HCT116 (cell line): ENCODE measurements at regions not wholly inside any gene's neighbourhood (a gene's known extent, or its start where the extent isn't known, plus 50 kb on each side); places are given as distances from the start of the nearest gene placed in this dataset.

Experiments used
- ATAC-seq: fragments of 200-7000 bp; cut with Tn5 transposase; 2 replicates; pipeline ENCODE4 v1.9.1; 2020; ENCODE audit warnings: mild to moderate bottlenecking, moderate library complexity
- BruUV-seq: library from RNA; stranded (reverse); fragments of 400-500 nt; replicated peaks from 2 replicates; lab custom pipeline; 2021; lab: Mats Ljungman, UMichigan
- CTCF ChIA-PET: fragments of 300-600 bp; sonication (Branson Sonifier 250); formaldehyde crosslinking; loops from one replicate; lab custom pipeline; 2021; ENCODE audit warnings: antibody characterized with exemption; lab: Charles Lee
- POLR2A ChIA-PET: fragments of 300-600, 350-600 bp; sonication (Branson Sonifier 250); formaldehyde crosslinking; loops from one replicate; lab custom pipeline; 2021; ENCODE audit warnings: antibody characterized with exemption; lab: Charles Lee
- RAD21 ChIA-PET, 2 experiments: fragments of 300-600 bp; sonication (Branson Sonifier 250); formaldehyde crosslinking; loops; one replicate each; lab custom pipeline; 2023; ENCODE audit warnings: low total read pairs in 2 of 2; ENCODE audit not compliant: uncharacterized antibody in 2 of 2, unreplicated experiment in 2 of 2, low non-redundant PET in 1 of 2; lab: Charles Lee
- DNase-seq: peaks from one replicate; pipeline ENCODE4 v3.0.0-alpha.2; 2010; ENCODE audit warnings: low read depth, low spot score
- H2AFZ ChIP-seq: fragments of 200-600 bp; shearing (Covaris generic), sonication (generic); 2 replicates; pipeline ENCODE4 v1.6.1; 2017; ENCODE audit warnings: low read depth, mixed run types, mixed read lengths, antibody characterized with exemption, low read length; ENCODE audit not compliant: poor library complexity, severe bottlenecking
- H3K27ac ChIP-seq: 2 replicates; pipeline ENCODE4 v1.5.1; 2012; ENCODE audit warnings: low read depth, low read length
- H3K27me3 ChIP-seq: fragments of 200-600 bp; sonication (generic); 2 replicates; pipeline ENCODE4 v1.6.1; 2016; ENCODE audit warnings: mixed run types, low read length, mixed read lengths; ENCODE audit not compliant: insufficient read depth
- H3K36me3 ChIP-seq, 2 experiments: fragments of 200-500 bp in 1 of 2; fragments of 200-600 bp in 1 of 2; sonication (Bioruptor generic) in 1 of 2; sonication (generic) in 1 of 2; 2 replicates each; pipeline versions ENCODE4 v1.5.1 to v1.6.1; 2014 to 2016; ENCODE audit warnings: low read length in 2 of 2, inconsistent platforms in 1 of 2, mixed read lengths in 1 of 2, mixed run types in 1 of 2; ENCODE audit not compliant: insufficient read depth in 2 of 2, control insufficient read depth in 1 of 2
- H3K4me1 ChIP-seq, 2 experiments: fragments of 200-600 bp in 1 of 2; sonication (generic) in 1 of 2; 2 replicates each; pipeline versions ENCODE4 v1.5.1 to v1.6.1; 2012 to 2017; ENCODE audit warnings: low read length in 2 of 2, inconsistent platforms in 1 of 2, mild to moderate bottlenecking in 1 of 2, mixed read lengths in 1 of 2, mixed run types in 1 of 2, moderate library complexity in 1 of 2; ENCODE audit not compliant: insufficient read depth in 2 of 2, control insufficient read depth in 1 of 2
- H3K4me2 ChIP-seq: fragments of 200-600 bp; sonication (generic); 2 replicates; pipeline ENCODE4 v1.6.1; 2017; ENCODE audit warnings: mixed run types, low read length, mixed read lengths
- H3K4me3 ChIP-seq, 2 experiments: fragments of 200-600 bp in 1 of 2; sonication (generic) in 1 of 2; replicated peaks in 1 of 2; 2 replicates each; pipeline ENCODE4 v1.5.1; 2011 to 2016; ENCODE audit warnings: low read length in 2 of 2, control low read depth in 1 of 2, low read depth in 1 of 2, mild to moderate bottlenecking in 1 of 2, mixed read lengths in 1 of 2, mixed run types in 1 of 2
- H3K79me2 ChIP-seq: fragments of 200-600 bp; sonication (generic); 2 replicates; pipeline ENCODE4 v1.6.1; 2017; ENCODE audit warnings: mild to moderate bottlenecking, mixed run types, low read length, moderate library complexity, mixed read lengths; ENCODE audit not compliant: insufficient read depth
- H3K9ac ChIP-seq: fragments of 200-600 bp; sonication (generic); 2 replicates; pipeline ENCODE4 v1.6.1; 2016; ENCODE audit warnings: low read length, mixed read lengths
- H3K9me2 ChIP-seq: fragments of 200-600 bp; sonication (generic), shearing (Covaris generic); 2 replicates; pipeline ENCODE4 v1.6.1; 2017; ENCODE audit warnings: mixed run types, mild to moderate bottlenecking, moderate library complexity; ENCODE audit not compliant: insufficient read depth
- H3K9me3 ChIP-seq, 2 experiments: fragments of 200-500 bp in 1 of 2; fragments of 200-600 bp in 1 of 2; sonication (Bioruptor generic) in 1 of 2; sonication (generic) in 1 of 2; 2 replicates each; pipeline ENCODE4 v1.6.1; 2014 to 2017; ENCODE audit warnings: low read length in 2 of 2, mixed read lengths in 2 of 2, inconsistent platforms in 1 of 2, low read depth in 1 of 2, mild to moderate bottlenecking in 1 of 2, mixed run types in 1 of 2, moderate library complexity in 1 of 2; ENCODE audit not compliant: control insufficient read depth in 1 of 2, insufficient read depth in 1 of 2
- H4K20me1 ChIP-seq: fragments of 200-600 bp; sonication (generic), shearing (Covaris generic); 2 replicates; pipeline ENCODE4 v1.6.1; 2017; ENCODE audit warnings: mixed run types, mild to moderate bottlenecking, moderate library complexity; ENCODE audit not compliant: insufficient read depth
- CBX3 ChIP-seq: IDR thresholded peaks from 2 replicates; pipeline ENCODE4 v1.6.1; 2012; ENCODE audit warnings: low read depth
- CEBPB ChIP-seq: IDR thresholded peaks from 2 replicates; pipeline ENCODE4 v1.6.1; 2012; ENCODE audit warnings: low read depth
- EGR1 ChIP-seq: IDR thresholded peaks from 2 replicates; pipeline ENCODE4 v1.6.1; 2012; ENCODE audit warnings: low read depth
- ELF1 ChIP-seq: IDR thresholded peaks from 2 replicates; pipeline ENCODE4 v1.6.1; 2012; ENCODE audit warnings: low read depth, borderline replicate concordance
- EZH2phosphoT487 ChIP-seq: fragments of 200-600 bp; IDR thresholded peaks from 2 replicates; pipeline ENCODE4 v1.6.1; 2018; ENCODE audit warnings: antibody characterized with exemption, borderline replicate concordance
- JUND ChIP-seq: IDR thresholded peaks from 2 replicates; pipeline ENCODE4 v1.6.1; 2012
- POLR2A ChIP-seq: IDR thresholded peaks from 2 replicates; pipeline ENCODE4 v1.7.0; 2011; ENCODE audit warnings: borderline replicate concordance; ENCODE audit not compliant: insufficient read depth, insufficient read length; ENCODE audit errors: extremely low read depth
- POLR2AphosphoS5 ChIP-seq: IDR thresholded peaks from 2 replicates; pipeline ENCODE4 v1.6.1; 2011; ENCODE audit warnings: mild to moderate bottlenecking, low read depth, low read length, moderate library complexity
- RAD21 ChIP-seq: IDR thresholded peaks from 2 replicates; pipeline ENCODE4 v1.6.1; 2012; ENCODE audit warnings: low read depth, mild to moderate bottlenecking
- SP1 ChIP-seq: IDR thresholded peaks from 2 replicates; pipeline ENCODE4 v1.6.1; 2012; ENCODE audit warnings: low read depth
- SRF ChIP-seq: IDR thresholded peaks from 2 replicates; pipeline ENCODE4 v1.6.1; 2012; ENCODE audit warnings: low read depth
- TCF7L2 ChIP-seq: IDR thresholded peaks from 2 replicates; pipeline ENCODE4 v1.7.0; 2011; ENCODE audit warnings: borderline replicate concordance, inconsistent platforms; ENCODE audit not compliant: insufficient read depth, insufficient read length; ENCODE audit errors: extremely low read depth
- YY1 ChIP-seq: IDR thresholded peaks from 2 replicates; pipeline ENCODE4 v1.6.1; 2011; ENCODE audit warnings: low read length, low read depth, moderate library complexity, mild to moderate bottlenecking; ENCODE audit not compliant: insufficient replicate concordance; ENCODE audit errors: extremely low read depth
- ZFX ChIP-seq: fragments of 450-650 bp; IDR thresholded peaks from 2 replicates; pipeline ENCODE4 v1.6.1; 2017
- ZNF274 ChIP-seq: fragments of 200-500 bp; sonication (Bioruptor generic); IDR thresholded peaks from 2 replicates; pipeline ENCODE4 v1.6.1; 2014; ENCODE audit warnings: mild to moderate bottlenecking, low read depth, low read length, inconsistent platforms
- intact Hi-C: fragments of 100-400 bp; cut with micrococcal nuclease; formaldehyde crosslinking; loops from 2 replicates; pipeline ENCODE4 v1.10.0; 2022
- TF ChIP-seq, protein P1 (sequence below), 3 experiments: fragments of 200-600 bp in 1 of 3; sonication (generic) in 1 of 3; IDR thresholded peaks in 2 of 3; conservative IDR thresholded peaks in 1 of 3; 2 replicates each; pipeline ENCODE4 v1.5.1; 2012 to 2017; ENCODE audit warnings: low read depth in 2 of 3, low read length in 2 of 3, antibody characterized with exemption in 1 of 3, borderline replicate concordance in 1 of 3, control low read depth in 1 of 3, mild to moderate bottlenecking in 1 of 3, mixed read lengths in 1 of 3, mixed run types in 1 of 3, moderate library complexity in 1 of 3; ENCODE audit not compliant: insufficient read depth in 1 of 3
- TF ChIP-seq, protein P2 (sequence below): IDR thresholded peaks from 2 replicates; pipeline ENCODE4 v1.6.1; 2012; ENCODE audit warnings: low read depth
- TF ChIP-seq, protein P3 (sequence below): IDR thresholded peaks from 2 replicates; pipeline ENCODE4 v1.6.1; 2012
- TF ChIP-seq, protein P4 (sequence below): IDR thresholded peaks from 2 replicates; pipeline ENCODE4 v1.6.1; 2012

DNA sequence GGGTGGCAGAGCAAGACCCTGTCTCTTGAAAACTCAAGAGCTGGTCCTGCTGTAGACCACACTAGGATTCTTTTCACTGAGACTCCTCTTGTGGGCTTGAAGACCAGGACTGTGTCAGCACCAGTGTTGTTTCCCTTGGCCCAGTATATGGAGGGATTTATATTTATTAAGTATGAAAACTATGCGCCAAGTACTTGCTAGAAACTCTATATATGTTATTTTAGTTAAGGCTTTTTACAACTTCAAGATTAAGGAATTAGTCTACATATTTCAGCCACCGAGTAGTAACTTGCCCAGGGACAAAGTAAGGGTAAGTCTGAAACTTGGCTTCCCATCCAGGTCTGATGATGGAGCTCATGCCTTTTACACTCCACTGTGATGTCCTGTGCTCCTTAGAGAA, 488.4 kb downstream of the PCNX1 start:
- Histone ChIP-seq H3K9me2 (no peaks in the 10 kb centered on the region), H3K4me2 (no peak overlapping the region), H2AFZ (no peak overlapping the region), H3K9ac (no peak overlapping the region), H3K4me1 (no peaks in the 10 kb centered on the region), H3K9me3 (no peaks in the 10 kb centered on the region), H3K79me2 (peaks cover 6% of the 10 kb centered on the region; the same call in 1 of the 2 replicates), H3K27ac (no peak overlapping the region), H4K20me1 (no peaks in the 10 kb centered on the region), H3K27me3 (no peaks in the 10 kb centered on the region), H3K36me3 (no peaks in the 10 kb centered on the region), H3K4me3 (no peak overlapping the region)
- no peak for DNase-seq
- BruUV-seq, result no TSS peak
- ATAC-seq, result no peak
- intact Hi-C loops, result no loop called here
- ChIA-PET POLR2A (no interaction called here), CTCF (no interaction called here), RAD21 (no interaction called here)
- TF ChIP-seq ZNF274, result no peak
- TF ChIP-seq EGR1, result no peak
- TF ChIP-seq CEBPB, result no peak
- TF ChIP-seq TCF7L2, result no peak
- no peak for TF ChIP-seq YY1
- no peak for TF ChIP-seq RAD21
- TF ChIP-seq, protein P1, sequence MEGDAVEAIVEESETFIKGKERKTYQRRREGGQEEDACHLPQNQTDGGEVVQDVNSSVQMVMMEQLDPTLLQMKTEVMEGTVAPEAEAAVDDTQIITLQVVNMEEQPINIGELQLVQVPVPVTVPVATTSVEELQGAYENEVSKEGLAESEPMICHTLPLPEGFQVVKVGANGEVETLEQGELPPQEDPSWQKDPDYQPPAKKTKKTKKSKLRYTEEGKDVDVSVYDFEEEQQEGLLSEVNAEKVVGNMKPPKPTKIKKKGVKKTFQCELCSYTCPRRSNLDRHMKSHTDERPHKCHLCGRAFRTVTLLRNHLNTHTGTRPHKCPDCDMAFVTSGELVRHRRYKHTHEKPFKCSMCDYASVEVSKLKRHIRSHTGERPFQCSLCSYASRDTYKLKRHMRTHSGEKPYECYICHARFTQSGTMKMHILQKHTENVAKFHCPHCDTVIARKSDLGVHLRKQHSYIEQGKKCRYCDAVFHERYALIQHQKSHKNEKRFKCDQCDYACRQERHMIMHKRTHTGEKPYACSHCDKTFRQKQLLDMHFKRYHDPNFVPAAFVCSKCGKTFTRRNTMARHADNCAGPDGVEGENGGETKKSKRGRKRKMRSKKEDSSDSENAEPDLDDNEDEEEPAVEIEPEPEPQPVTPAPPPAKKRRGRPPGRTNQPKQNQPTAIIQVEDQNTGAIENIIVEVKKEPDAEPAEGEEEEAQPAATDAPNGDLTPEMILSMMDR (IDR thresholded peaks at IDR 0.05 in 2 of 3, conservative IDR thresholded peaks at IDR 0.05 in 1 of 3; ENCODE audit: borderline replicate concordance in 1 of 3, insufficient read depth in 1 of 3, low read depth in 2 of 3, low read length in 2 of 3), result no peak
- no peak for TF ChIP-seq SRF
- TF ChIP-seq JUND, result no peak
- no peak for TF ChIP-seq ELF1
- no peak for TF ChIP-seq CBX3
- no peak for TF ChIP-seq ZFX
- no peak for TF ChIP-seq EZH2phosphoT487
- TF ChIP-seq, protein P2, sequence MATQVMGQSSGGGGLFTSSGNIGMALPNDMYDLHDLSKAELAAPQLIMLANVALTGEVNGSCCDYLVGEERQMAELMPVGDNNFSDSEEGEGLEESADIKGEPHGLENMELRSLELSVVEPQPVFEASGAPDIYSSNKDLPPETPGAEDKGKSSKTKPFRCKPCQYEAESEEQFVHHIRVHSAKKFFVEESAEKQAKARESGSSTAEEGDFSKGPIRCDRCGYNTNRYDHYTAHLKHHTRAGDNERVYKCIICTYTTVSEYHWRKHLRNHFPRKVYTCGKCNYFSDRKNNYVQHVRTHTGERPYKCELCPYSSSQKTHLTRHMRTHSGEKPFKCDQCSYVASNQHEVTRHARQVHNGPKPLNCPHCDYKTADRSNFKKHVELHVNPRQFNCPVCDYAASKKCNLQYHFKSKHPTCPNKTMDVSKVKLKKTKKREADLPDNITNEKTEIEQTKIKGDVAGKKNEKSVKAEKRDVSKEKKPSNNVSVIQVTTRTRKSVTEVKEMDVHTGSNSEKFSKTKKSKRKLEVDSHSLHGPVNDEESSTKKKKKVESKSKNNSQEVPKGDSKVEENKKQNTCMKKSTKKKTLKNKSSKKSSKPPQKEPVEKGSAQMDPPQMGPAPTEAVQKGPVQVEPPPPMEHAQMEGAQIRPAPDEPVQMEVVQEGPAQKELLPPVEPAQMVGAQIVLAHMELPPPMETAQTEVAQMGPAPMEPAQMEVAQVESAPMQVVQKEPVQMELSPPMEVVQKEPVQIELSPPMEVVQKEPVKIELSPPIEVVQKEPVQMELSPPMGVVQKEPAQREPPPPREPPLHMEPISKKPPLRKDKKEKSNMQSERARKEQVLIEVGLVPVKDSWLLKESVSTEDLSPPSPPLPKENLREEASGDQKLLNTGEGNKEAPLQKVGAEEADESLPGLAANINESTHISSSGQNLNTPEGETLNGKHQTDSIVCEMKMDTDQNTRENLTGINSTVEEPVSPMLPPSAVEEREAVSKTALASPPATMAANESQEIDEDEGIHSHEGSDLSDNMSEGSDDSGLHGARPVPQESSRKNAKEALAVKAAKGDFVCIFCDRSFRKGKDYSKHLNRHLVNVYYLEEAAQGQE, result no peak
- TF ChIP-seq POLR2A, result no peak
- TF ChIP-seq SP1, result no peak
- TF ChIP-seq POLR2AphosphoS5, result no peak
- TF ChIP-seq, protein P3, sequence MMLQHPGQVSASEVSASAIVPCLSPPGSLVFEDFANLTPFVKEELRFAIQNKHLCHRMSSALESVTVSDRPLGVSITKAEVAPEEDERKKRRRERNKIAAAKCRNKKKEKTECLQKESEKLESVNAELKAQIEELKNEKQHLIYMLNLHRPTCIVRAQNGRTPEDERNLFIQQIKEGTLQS, result no peak
- TF ChIP-seq, protein P4, sequence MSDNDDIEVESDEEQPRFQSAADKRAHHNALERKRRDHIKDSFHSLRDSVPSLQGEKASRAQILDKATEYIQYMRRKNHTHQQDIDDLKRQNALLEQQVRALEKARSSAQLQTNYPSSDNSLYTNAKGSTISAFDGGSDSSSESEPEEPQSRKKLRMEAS, result no peak
